GM19452 (cell line): ENCODE measurements at regions not wholly inside any gene's neighbourhood (a gene's known extent, or its start where the extent isn't known, plus 50 kb on each side); places are given as distances from the start of the nearest gene placed in this dataset.

Experiments used
- ATAC-seq: cut with Tn5 transposase; IDR thresholded peaks from one replicate; pipeline ENCODE4 v1.9.1; 2021; ENCODE audit not compliant: unreplicated experiment

GRCh38 chr10:46227571-46227935, 59.2 kb upstream of the ANTXRL start:
- no peak for ATAC-seq

GRCh38 chr10:46227936-46228562, 58.7 kb upstream of the ANTXRL start:
- ATAC-seq = no peak

- ATAC-seq = no peak
Observed at GRCh38 chr10:46228563-46229071, 58.2 kb upstream of the ANTXRL start.

GRCh38 chr10:46229144-46229563, 57.6 kb upstream of the ANTXRL start:
- no peak for ATAC-seq

GRCh38 chr10:46230615-46231014, 56.2 kb upstream of the ANTXRL start:
- ATAC-seq = no peak

GRCh38 chr10:46231087-46231486, 55.7 kb upstream of the ANTXRL start:
- no peak for ATAC-seq

GRCh38 chr10:46232084-46232483, 54.7 kb upstream of the ANTXRL start:
- ATAC-seq = no peak

- ATAC-seq = no peak
Observed at GRCh38 chr10:46232666-46233065, 54.1 kb upstream of the ANTXRL start.

- no peak for ATAC-seq
Observed at GRCh38 chr10:46233181-46233580, 53.6 kb upstream of the ANTXRL start.

GRCh38 chr10:46234026-46234425, 52.8 kb upstream of the ANTXRL start:
- ATAC-seq = no peak

GRCh38 chr10:46234431-46235060, 52.3 kb upstream of the ANTXRL start:
- ATAC-seq = no peak

GRCh38 chr10:46235705-46236545, 50.9 kb upstream of the ANTXRL start:
- ATAC-seq = no peak

- no peak for ATAC-seq
Observed at GRCh38 chr10:46236546-46236887, 50.3 kb upstream of the ANTXRL start.

- ATAC-seq = no peak
Observed at GRCh38 chr10:46236941-46237681, 49.7 kb upstream of the ANTXRL start.
